ENCODE measurements at regions not wholly inside any gene's neighbourhood (a gene's known extent, or its start where the extent isn't known, plus 50 kb on each side); places are given as distances from the start of the nearest gene placed in this dataset.

DNA sequence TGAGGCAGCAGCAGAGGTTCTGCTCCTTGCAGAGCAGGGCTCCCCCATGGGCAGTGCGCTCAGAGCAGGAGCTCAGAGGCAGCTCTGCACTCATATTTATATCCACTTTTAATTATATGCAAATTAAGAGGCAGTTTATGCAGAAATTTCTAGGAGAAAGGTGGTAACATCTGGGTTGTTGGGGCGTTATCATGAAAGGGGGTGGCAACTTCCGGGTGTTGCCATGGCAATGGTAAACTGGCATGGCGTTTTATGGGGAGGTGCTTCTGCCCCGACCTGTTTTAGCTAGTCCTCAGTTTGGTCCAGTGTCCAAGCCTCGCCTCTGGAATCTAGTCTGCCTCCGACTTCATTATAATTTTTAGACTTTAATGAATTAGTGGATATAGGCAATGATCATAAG is 1191.7 kb downstream of the TBC1D22A start:
- DNase-seq (ENCODE audit: low read depth), result no peak
- no peak overlapping the region for H3K4me3 ChIP-seq (ENCODE audit: low read depth, low read length)
- TF ChIP-seq, protein P1, sequence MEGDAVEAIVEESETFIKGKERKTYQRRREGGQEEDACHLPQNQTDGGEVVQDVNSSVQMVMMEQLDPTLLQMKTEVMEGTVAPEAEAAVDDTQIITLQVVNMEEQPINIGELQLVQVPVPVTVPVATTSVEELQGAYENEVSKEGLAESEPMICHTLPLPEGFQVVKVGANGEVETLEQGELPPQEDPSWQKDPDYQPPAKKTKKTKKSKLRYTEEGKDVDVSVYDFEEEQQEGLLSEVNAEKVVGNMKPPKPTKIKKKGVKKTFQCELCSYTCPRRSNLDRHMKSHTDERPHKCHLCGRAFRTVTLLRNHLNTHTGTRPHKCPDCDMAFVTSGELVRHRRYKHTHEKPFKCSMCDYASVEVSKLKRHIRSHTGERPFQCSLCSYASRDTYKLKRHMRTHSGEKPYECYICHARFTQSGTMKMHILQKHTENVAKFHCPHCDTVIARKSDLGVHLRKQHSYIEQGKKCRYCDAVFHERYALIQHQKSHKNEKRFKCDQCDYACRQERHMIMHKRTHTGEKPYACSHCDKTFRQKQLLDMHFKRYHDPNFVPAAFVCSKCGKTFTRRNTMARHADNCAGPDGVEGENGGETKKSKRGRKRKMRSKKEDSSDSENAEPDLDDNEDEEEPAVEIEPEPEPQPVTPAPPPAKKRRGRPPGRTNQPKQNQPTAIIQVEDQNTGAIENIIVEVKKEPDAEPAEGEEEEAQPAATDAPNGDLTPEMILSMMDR (conservative IDR thresholded peaks at IDR 0.05; ENCODE audit: low read depth, low read length), result no peak

DNA sequence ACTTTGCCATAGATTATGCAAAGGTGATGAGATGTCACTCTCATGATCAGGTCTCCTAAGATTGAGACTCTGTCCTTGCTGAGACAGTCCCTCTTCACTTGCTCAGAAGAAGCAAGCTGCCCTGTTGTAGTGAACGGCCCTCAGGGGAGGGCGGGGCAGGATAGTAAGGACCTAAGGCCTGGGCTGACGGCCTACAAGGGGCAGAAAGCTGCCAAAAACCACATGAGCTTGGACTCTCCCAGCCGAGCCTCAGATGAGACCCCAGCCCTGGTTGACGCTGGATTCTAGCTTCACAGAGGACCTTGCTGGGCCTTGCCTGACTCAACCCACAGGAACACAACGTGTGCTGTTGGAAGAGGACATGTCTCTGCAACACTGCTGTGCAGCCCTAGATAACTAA is 1182.5 kb downstream of the TBC1D22A start:
- H3K4me3 ChIP-seq (ENCODE audit: low read depth, low read length), result no peak overlapping the region
- TF ChIP-seq, protein P1 (conservative IDR thresholded peaks at IDR 0.05; ENCODE audit: low read depth, low read length), result no peak
- no peak for DNase-seq (ENCODE audit: low read depth)

DNA sequence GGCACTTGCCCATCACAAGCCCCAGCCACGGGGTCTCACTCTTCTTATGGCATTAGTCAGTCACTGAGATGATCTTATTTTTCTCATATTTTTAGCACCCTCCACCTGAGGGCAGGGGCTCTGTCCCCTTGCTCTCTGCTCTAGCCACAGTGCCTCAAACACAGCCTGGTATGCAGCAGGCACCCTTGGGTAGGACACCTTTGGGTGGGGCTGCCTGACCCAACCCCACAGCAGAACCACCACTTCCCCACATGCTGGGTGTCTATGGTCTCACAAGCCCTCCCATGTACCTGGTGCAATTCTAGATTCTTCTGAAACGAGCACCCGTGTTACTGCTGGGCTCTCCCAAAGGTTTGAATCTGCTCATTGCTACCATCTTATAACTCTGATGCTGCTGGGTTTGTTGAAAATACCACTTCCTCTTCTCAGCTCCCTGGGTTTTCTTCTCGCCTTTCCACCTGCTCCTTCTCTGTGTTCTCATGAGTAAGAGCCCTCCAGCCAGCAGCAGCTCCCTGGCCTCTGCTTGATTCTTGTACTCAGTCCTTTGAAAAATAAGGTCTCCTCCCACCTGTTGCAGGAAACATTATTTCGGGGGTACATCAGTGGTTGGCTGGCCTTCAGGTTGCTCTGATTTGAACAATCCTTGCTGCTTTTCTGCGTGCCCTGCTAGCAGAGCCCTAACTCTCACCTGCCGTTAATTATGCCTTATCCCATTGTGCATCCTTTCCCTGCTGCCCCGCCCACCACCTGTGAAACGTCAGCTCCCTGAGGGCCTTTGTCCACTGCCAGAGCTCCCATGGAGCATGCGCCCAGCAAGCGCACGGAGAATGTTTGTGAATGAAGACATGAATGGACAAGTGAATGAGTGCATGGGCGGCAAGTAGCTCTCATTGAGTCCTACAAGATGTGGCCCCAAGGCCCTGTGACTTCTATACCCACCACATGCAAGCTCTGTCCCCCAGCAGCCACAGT is 1181.6 kb downstream of the TBC1D22A start:
- TF ChIP-seq, protein P1 (conservative IDR thresholded peaks at IDR 0.05; ENCODE audit: low read depth, low read length), result no peak
- H3K4me3 ChIP-seq (ENCODE audit: low read depth, low read length), result no peak overlapping the region

DNA sequence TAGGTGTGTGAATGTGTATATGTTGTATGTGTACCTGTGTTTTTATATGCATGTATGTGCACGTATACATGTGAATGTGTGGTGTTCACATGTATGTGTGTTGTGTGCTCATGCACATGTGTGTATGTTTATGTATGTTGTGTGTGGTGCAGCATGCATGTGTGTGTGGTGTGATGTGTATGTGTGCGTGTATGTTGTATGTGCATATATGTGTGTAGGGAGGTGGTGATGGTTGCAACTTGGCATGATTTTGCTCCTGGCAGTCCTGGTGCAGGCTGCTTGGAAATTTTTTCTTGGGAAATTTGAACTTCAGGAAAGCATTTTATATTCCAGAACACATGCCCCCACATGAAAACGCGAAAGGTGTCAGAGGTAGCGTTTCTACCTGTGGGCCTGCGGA is 1177.8 kb downstream of the TBC1D22A start:
- H3K4me3 ChIP-seq (ENCODE audit: low read depth, low read length), result no peak overlapping the region
- DNase-seq (ENCODE audit: low read depth), result no peak
- TF ChIP-seq, protein P1 (conservative IDR thresholded peaks at IDR 0.05; ENCODE audit: low read depth, low read length), result no peak

More for the DNA sequence above, 1181.6 kb downstream of the TBC1D22A start:
- DNase-seq (ENCODE audit: low read depth), result no peak

DNA sequence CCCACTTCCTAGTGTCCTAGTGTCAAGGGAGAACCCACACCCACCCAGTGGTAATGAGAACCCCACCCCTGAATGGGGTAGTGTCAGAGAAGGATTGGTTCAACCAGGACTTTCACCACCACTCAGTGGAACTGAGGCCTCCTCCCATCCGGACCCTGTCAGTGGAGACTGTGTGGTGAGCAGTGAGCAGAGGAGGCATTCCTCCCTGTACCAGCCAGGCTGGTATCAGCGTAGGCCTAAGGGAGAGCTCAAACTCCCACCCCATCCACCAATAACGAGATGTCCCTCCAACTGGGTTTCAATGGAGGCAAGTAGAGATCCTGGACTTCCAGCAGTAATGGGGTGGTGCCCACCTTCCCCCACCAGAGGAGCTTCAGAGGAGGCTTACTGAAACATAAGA is 1171.4 kb downstream of the TBC1D22A start:
- TF ChIP-seq, protein P1 (conservative IDR thresholded peaks at IDR 0.05; ENCODE audit: low read depth, low read length), result no peak
- no peak for DNase-seq (ENCODE audit: low read depth)
- H3K4me3 ChIP-seq (ENCODE audit: low read depth, low read length), result no peak overlapping the region

DNA sequence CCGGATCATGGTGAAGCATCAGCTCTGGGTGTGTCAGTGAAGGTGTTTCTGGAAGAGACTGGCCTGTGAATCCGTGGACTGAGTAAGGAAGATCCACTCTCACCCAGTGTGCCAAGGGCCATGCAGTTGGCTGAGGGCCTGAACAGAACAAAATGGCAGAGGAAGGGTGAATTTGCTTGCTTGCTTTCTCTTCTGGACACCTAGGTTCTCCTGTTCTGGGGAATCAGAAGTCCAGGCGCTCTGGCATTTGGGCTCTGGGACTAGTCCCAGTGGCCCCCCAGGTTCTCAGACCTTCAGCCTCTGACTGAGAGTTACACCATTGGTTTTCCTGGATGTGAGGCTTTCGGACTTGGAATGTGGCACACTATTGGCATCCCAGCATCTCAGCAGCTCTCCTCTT is 1170.8 kb downstream of the TBC1D22A start:
- TF ChIP-seq, protein P1 (conservative IDR thresholded peaks at IDR 0.05; ENCODE audit: low read depth, low read length), result no peak
- H3K4me3 ChIP-seq (ENCODE audit: low read depth, low read length), result no peak overlapping the region
- no peak for DNase-seq (ENCODE audit: low read depth)
